Thoracic aorta (tissue), 2 donors: ENCODE measurements at regions not wholly inside any gene's neighbourhood (a gene's known extent, or its start where the extent isn't known, plus 50 kb on each side); places are given as distances from the start of the nearest gene placed in this dataset.

Experiments used
- ATAC-seq: fragments of 150-250 bp; one replicate; pipeline ENCODE4 v1.8.0; 2017; ENCODE audit warnings: low read depth; ENCODE audit not compliant: insufficient number of reproducible peaks, low FRiP score
- DNase-seq: peaks from one replicate; pipeline ENCODE4 v3.0.0-alpha.2; 2020; ENCODE audit warnings: low spot score
- H3K27ac ChIP-seq, 2 donors: fragments of 200-600 bp; sonication (generic); 1 replicate in 1 of 2; 2 replicates in 1 of 2; pipeline ENCODE4 v1.5.1; 2016; ENCODE audit warnings: mild to moderate bottlenecking in 2 of 2, moderate library complexity in 2 of 2
- H3K27me3 ChIP-seq: fragments of 200-600 bp; sonication (generic); replicated peaks from 2 replicates; pipeline ENCODE4 v1.6.0; 2016; ENCODE audit warnings: mild to moderate bottlenecking; ENCODE audit not compliant: insufficient read depth
- H3K36me3 ChIP-seq: fragments of 200-600 bp; sonication (generic); one replicate; pipeline ENCODE4 v1.5.1; 2016
- H3K4me1 ChIP-seq, 2 donors: fragments of 200-600 bp; sonication (generic); 1 replicate in 1 of 2; 2 replicates in 1 of 2; pipeline versions ENCODE4 v1.5.1 to v1.6.0; 2016; ENCODE audit warnings: low read depth in 2 of 2, mild to moderate bottlenecking in 1 of 2; ENCODE audit not compliant: control insufficient read depth in 1 of 2
- H3K4me3 ChIP-seq: fragments of 200-600 bp; sonication (generic); 2 replicates; pipeline ENCODE4 v1.5.1; 2016; ENCODE audit warnings: mild to moderate bottlenecking
- H3K9me3 ChIP-seq: fragments of 200-600 bp; sonication (generic); 2 replicates; pipeline ENCODE4 v1.5.1; 2016
- TF ChIP-seq, protein P1 (sequence below): fragments of 200-600 bp; sonication (generic); IDR thresholded peaks from one replicate; pipeline ENCODE4 v1.5.1; 2019; ENCODE audit warnings: antibody characterized with exemption

DNA sequence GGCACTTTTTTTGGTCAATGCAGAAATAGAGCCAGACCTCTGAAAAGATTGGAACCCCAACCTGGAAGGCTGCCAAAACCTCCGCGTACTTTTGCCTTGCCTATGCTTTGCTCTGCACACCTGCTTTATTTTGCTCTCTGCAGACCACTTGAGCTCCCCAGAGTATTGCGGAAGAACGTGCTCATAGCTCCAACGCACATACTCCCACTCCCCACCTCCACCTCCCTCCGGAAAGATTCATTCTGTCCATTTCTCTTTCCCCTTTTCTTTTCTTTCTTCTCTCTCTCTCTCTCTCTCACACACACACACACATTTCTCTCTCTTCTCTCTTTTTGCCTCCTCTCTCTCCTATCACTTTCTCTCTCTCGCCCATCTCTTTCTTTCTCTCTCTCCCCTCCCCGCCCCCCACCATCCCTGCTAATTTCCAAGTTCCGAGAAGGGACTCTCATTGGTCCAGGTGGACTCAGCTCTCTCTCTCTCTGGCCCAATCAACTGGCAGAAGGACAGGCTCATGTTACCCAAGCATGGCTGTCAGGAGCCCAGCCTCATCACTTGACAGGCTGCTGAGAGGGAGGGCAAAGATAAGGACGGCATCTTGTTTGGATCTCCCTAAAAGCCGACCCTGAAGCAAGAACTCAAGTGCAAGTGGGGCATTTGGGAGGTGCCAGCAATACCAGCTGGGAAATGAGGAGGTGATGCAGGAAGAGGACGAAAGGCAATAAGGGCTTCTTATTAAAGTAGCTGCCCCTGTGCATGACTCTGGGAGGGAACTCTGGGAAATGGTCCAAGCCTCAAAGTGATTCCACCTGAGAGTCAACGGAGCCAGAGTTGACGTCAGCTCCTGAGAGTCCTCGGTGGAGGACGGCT is 246.1 kb downstream of the LY86 start:
- H3K27ac ChIP-seq, result no peak overlapping the region
- H3K4me3 ChIP-seq, result no peak overlapping the region
- no peaks in the 10 kb centered on the region for H3K9me3 ChIP-seq
- H3K27me3 ChIP-seq, result no peaks in the 10 kb centered on the region
- H3K36me3 ChIP-seq, result no peaks in the 10 kb centered on the region
- H3K4me1 ChIP-seq, result no peaks in the 10 kb centered on the region
- TF ChIP-seq, protein P1, sequence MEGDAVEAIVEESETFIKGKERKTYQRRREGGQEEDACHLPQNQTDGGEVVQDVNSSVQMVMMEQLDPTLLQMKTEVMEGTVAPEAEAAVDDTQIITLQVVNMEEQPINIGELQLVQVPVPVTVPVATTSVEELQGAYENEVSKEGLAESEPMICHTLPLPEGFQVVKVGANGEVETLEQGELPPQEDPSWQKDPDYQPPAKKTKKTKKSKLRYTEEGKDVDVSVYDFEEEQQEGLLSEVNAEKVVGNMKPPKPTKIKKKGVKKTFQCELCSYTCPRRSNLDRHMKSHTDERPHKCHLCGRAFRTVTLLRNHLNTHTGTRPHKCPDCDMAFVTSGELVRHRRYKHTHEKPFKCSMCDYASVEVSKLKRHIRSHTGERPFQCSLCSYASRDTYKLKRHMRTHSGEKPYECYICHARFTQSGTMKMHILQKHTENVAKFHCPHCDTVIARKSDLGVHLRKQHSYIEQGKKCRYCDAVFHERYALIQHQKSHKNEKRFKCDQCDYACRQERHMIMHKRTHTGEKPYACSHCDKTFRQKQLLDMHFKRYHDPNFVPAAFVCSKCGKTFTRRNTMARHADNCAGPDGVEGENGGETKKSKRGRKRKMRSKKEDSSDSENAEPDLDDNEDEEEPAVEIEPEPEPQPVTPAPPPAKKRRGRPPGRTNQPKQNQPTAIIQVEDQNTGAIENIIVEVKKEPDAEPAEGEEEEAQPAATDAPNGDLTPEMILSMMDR, result no peak
- ATAC-seq (no peak), DNase-seq (no peak)

DNA sequence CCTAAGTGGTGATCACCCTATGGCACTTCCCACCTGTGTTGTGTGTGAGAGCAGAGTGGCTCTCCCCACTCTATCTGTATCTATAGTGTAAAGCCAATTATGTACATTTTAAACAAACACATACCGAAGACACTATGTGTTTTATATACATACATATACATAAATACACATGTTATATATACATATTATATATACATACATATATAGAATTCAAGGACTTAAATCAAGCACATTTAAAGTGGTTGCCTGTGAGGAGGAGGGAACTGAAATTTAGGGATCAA is 246.6 kb downstream of the LY86 start:
- Histone ChIP-seq H3K27me3 (no peaks in the 10 kb centered on the region), H3K4me1 (no peaks in the 10 kb centered on the region), H3K36me3 (no peaks in the 10 kb centered on the region), H3K27ac (no peak overlapping the region), H3K4me3 (no peak overlapping the region), H3K9me3 (no peaks in the 10 kb centered on the region)
- ATAC-seq, result no peak
- DNase-seq, result no peak
- TF ChIP-seq, protein P1, result no peak

DNA sequence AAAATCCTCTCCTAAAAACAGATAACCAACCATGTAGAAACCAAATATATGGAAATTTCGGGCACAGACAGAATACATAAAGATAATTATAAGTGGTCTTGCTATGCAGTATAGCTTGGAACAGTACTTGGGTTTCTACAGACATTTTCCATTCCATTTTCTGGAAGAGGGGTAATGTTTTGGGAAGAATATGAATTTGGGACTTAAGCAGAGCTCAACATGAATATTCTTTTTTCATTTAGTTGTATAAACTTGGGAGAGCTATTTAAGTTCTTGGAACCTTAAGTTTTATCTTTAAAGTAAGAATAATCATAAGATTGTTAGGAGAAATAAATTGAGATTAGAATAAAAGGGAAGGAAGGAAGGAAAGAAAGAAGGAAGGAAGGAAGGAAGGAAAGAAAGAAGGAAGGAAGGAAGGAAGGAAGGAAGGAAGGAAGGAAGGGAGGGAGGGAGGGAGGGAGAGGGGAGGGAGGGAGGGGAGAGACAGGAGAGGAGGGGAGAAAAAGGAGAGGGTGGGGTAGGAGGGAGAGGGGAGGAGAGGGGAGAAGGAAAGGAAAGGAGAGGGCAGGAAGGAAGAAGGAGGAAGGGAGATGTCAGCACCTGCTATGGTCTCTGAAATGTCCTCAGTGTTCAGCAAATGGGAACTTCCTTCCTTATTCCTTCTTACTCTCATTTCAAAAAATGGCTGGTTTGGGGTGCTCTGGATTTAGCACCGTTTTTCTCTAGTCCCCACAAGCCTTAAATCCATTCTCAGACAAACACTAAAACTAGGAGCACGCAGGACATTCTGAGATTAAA is 248.3 kb downstream of the LY86 start:
- ATAC-seq (no peak), DNase-seq (no peak)
- H3K9me3 ChIP-seq, result no peaks in the 10 kb centered on the region
- no peaks in the 10 kb centered on the region for H3K36me3 ChIP-seq
- H3K27ac ChIP-seq, result no peak overlapping the region
- no peaks in the 10 kb centered on the region for H3K27me3 ChIP-seq
- TF ChIP-seq, protein P1, result no peak
- no peak overlapping the region for H3K4me3 ChIP-seq
- no peaks in the 10 kb centered on the region for H3K4me1 ChIP-seq

DNA sequence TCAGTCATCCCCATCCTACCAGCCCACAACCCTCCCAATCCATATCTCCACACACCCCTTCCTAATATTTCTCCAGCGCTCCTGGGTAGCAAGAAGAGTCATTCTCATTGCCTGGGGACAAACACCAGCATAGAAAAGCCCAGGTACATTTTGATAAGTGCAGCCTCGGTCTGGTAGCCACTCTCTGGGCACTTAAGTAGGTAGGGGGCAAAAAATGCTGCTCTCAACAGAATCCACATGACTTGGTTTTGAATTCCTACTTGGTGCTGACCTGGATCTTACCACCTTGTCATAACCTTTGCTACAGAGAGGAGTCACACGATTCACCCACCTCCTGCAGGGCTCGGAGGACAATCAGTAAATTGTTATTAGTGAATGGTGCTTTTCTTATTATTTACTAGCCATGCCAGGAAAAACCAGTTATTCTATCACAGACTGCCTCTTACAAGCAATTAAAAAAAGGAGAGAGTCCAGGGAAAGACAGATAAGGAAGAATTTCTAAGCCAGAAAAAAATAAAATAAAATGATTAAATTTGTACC is 249.1 kb downstream of the LY86 start:
- Histone ChIP-seq H3K9me3 (no peaks in the 10 kb centered on the region), H3K4me3 (no peak overlapping the region), H3K4me1 (no peaks in the 10 kb centered on the region), H3K27ac (no peak overlapping the region), H3K27me3 (no peaks in the 10 kb centered on the region), H3K36me3 (no peaks in the 10 kb centered on the region)
- ATAC-seq (no peak), DNase-seq (no peak)
- TF ChIP-seq, protein P1, result no peak

DNA sequence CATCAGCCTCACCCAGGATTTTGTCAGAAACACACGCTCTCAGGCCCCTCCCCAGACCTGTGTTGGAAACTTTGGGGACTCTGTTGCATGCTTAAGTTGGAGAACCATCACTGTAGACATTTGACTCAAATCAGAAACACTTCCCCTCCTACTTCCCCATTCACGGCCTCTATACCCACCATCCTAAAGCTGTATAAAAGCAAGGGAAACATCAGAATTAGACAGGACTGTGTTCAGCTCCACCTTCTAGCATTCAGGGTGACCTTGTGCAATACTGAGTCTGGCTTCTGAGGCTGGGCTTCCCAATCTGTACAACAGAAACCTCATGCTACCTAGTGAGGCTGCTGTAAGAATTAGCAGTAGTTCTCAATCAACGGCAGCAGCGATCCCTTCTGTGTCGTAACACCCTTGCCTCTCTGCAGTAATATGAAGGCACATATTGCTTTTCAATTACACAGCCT is 252.3 kb downstream of the LY86 start:
- Histone ChIP-seq H3K4me1 (no peaks in the 10 kb centered on the region), H3K36me3 (no peaks in the 10 kb centered on the region), H3K4me3 (no peak overlapping the region), H3K9me3 (peaks cover 4% of the 10 kb centered on the region), H3K27me3 (no peaks in the 10 kb centered on the region), H3K27ac (no peak overlapping the region)
- DNase-seq (no peak), ATAC-seq (no peak)
- TF ChIP-seq, protein P1, result no peak
